NCI-H2171 (cell line): ENCODE measurements at regions not wholly inside any gene's neighbourhood (a gene's known extent, or its start where the extent isn't known, plus 50 kb on each side); places are given as distances from the start of the nearest gene placed in this dataset.
"Not testable (repeated sequence)": the region's sequence is repeated elsewhere in the genome, so short reads cannot be mapped to it uniquely, and the experiment has no call there.

Experiments used
- DNase-seq: peaks from one replicate; lab custom pipeline; 2025; lab: John Stamatoyannopoulos, UW

GRCh38 chr9:31582561-31582960 is 801.9 kb upstream of the ACO1 start:
- no peak for DNase-seq

- DNase-seq, result no peak
These were observed 799.3 kb upstream of the ACO1 start for GRCh38 chr9:31585158-31585557.

DNA sequence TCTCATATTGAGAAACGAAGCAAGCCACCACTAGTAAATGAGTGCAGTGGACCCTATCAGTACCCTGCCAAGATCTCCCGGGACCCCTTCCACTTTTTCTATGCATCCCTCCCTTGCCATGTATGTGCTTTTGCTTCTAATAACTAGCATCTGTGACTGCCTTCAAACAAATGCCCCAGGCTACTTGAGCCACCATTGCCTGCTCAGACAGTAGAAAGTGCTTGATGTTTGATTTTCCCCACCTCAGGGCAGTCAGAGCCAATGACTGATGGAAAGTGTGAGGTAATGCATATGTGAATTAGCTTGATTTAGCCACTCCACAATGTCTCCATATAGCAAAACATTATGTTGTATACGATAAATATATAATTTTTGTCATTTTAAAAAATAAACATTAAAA is 797.3 kb upstream of the ACO1 start:
- no peak for DNase-seq

DNA sequence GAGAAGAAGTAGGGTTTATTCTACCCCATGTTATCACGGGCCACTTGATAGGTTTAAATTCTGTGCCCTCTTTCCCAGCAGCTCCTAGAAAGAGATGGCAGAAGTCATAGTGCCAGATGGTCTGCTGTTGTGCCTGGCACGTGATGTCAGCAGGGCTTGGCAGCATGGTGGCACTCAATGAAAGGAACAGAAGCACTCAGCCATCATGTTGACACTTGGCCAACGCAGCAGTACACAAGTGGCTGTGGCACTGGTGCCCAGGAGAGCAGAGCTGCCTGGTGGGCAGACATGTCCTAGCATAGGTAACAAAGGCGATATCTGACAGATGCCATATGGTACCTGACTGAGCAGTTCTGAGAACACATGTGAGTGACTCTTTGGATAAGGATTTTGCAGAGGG is 796.4 kb upstream of the ACO1 start:
- DNase-seq, result peak; percentile 65

- no peak for DNase-seq
These were observed 795.7 kb upstream of the ACO1 start for GRCh38 chr9:31588756-31589155.

GRCh38 chr9:31590091-31590490 is 794.4 kb upstream of the ACO1 start:
- no peak for DNase-seq

- DNase-seq, result not testable (repeated sequence)
These were observed 787.4 kb upstream of the ACO1 start for GRCh38 chr9:31597086-31597485.

GRCh38 chr9:31597977-31598376 is 786.5 kb upstream of the ACO1 start:
- no peak for DNase-seq

DNA sequence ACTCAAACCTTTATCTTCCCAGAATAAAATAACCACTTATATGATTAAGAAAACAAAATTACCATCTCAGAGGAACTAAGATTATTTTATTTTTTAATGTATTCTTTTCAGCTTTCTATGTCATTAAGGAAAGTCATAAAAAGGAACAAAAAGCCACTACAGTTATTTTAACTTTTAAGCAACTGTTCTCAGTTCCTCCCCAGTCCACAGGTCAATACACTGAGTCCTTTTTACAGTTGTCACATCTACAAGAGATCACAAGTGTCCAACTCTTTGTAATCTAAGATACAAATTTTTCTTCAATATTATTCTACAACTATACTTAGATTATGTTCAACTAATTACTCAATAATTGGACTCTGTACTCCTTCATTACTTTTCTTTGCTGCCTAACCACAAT is 782.8 kb upstream of the ACO1 start:
- no peak for DNase-seq

DNA sequence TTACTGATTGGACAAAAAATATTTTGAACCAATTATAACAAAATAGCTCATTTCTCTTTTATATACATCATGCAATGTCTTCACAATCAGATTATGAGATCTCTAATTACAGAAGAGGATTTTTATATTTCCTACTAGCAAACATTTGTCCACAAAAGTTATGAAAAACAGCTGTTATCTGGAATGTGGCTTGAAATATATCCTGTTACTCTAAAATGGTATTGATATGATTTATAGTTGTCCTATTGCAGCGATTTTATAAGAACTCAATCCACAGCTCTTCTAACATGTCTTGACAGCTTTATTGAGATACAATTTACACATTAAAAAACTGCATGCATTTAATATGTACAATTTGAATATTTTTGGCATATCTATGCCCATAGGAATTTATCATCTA is 779.9 kb upstream of the ACO1 start:
- DNase-seq, result no peak

DNA sequence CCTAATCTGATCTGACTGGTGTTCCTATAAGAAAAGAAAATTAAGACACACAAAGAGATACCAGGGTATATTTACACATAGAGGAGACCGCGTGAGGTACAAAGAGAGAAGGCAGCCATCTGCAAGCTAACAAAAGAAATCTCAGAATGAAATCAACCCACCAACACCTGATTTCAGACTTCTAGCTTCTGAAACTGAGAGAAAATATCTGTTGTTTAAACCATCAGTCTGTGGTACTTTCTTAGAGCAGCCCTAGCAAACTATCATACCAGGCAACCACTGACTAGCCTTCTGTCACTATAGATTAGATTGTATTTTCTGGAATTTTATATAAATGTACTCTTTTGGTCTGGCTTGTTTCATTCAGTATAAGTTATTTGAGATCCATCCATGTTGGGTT is 779.3 kb upstream of the ACO1 start:
- no peak for DNase-seq

DNA sequence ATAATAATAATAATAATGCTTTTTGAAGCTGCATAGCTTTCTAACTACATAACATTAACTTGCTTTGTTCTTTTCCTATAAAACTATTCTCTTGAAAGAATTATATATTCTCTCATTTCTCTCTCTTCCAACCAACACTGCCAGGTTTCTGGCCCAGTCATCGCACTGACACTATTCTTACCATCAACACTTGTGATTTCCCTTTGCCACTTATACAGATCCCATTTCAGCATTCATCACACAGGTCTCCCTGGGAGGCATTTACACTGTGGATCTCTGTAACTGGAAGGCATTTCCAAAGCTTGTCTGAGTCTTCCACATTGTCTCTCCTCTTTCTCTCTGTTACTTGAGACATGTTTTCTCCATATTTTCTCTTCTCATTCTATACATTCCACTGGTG is 777.8 kb upstream of the ACO1 start:
- DNase-seq, result no peak

DNA sequence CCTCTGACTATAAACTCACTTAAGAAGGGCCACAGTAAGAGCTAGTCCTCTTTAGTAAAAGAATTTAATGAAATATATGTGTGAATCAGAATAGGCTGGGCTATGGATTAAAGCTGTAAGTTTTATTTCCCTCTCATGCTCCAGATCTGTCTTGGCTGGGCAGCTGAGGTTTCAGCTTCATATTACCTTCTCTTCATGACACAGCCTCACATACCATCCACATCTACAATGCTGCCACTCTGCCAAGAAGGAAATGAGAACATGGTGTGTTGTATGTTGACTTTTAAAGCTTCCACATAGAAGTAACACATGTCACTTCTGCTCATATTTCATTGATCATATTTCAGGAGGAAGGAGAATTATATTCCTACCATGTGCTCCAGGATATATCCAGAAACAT is 776.0 kb upstream of the ACO1 start:
- no peak for DNase-seq

- DNase-seq, result no peak
These were observed 775.6 kb upstream of the ACO1 start for GRCh38 chr9:31608881-31609280.

DNA sequence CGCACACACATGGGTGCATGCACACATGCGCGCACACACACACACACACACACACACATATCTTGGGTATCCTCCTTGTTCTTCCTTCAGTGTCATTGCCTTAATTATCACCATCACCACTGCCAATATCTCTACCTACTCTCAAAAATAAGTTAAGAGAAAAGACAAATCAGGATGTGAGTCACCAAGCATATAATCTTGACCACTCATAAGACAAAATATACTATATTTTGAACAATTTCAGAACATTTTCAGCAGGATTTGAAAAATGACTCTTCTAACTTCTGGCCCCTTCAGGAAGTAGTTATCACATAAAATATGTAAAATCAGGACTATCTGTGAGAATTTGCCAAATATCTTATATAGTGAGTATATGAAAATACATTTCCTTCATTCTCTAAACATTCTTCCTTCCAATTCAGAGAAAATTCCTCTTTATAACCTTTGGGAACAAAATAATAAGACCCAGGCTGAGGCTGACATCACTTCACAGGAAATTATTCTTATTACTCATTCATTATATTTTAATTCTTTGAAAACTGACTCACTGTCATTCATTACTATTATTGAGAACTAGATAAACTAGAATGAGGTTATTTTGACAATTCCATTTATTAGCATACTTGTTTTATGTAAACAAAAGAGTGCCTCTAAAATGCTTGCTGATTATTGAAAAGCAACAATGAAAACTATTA is 772.0 kb upstream of the ACO1 start:
- no peak for DNase-seq

DNA sequence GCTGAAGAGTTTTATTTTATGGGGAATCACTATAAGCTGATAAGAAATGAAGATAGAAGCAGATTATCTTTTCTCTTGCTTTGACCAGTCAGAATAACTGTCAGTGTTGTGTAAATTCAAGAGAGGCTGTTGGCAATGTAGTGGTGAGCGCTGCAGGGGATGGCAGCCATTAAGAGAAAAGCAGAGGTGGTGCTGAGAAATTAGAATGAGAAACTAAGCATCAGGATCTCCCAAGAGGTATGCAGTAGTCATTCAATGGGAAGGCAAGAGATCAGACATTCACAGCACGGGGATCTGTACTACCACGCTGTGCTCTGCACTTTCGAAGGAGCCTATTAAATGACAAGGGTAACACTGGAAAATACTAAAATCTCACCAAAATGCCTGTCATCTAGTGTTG is 768.5 kb upstream of the ACO1 start:
- DNase-seq, result no peak

DNA sequence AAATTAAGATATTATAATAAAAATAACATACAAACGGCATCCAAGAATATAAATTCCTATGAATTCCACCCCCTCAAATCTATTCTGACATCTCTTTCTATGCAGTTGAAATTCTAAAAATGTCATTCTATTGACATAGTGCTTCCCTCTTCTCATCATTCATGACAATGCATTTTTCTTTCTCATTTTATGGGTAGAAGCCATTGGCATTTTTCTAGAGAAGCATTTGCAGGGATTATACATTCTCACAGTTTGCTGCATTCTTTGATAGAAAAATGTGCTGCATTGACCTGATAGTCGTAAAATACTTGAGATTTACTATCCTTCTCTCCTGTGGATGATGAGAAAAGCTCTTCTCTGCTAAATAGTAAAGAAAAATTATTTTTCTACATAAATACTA is 760.9 kb upstream of the ACO1 start:
- no peak for DNase-seq

DNA sequence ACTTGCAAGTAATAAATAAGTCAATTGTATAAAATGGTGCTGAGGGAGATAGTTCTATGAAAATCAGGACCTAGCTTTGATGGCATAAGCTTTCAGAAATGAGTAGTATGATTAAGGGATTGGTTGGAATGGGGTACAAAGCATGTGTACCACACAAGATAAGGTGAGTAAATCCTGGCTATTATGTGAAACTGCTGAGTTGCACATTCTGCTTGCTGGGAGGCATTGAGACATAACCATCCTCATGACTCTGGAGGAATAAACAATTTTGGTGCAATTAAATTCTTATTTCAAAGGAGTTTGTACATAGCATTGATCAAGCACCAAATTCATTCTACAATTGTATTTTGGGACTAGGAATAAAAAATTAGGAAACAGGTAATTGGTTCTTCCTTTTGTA is 755.2 kb upstream of the ACO1 start:
- DNase-seq, result no peak

GRCh38 chr9:31637265-31637664 is 747.2 kb upstream of the ACO1 start:
- DNase-seq, result no peak

- DNase-seq, result no peak
These were observed 746.6 kb upstream of the ACO1 start for GRCh38 chr9:31637861-31638260.

GRCh38 chr9:31639451-31639850 is 745.0 kb upstream of the ACO1 start:
- no peak for DNase-seq

- DNase-seq, result no peak
These were observed 715.1 kb upstream of the ACO1 start for GRCh38 chr9:31669311-31669710.

- DNase-seq, result no peak
These were observed 713.4 kb upstream of the ACO1 start for GRCh38 chr9:31671011-31671410.

DNA sequence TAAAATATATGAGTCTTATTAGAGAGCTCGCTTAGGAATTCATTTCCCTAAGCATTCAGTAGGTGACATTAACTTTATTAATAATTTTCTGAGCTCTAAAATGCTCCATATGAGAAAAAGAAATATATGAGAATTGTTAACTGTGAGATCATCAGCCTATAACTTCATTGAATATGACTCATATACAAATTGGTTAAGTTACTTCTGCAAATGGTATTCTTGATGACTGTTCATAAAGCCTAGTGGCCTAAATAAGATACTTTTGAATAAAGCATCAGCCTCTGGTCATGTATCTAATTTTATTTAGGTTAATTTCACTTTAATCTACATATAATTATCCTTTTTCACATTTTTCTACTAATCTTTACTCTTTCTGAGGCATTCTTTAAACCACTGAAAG is 710.2 kb upstream of the ACO1 start:
- no peak for DNase-seq

- DNase-seq, result no peak
These were observed 707.0 kb upstream of the ACO1 start for GRCh38 chr9:31677415-31677814.
